ENCODE measurements at regions not wholly inside any gene's neighbourhood (a gene's known extent, or its start where the extent isn't known, plus 50 kb on each side); places are given as distances from the start of the nearest gene placed in this dataset.
"Not testable (repeated sequence)": the region's sequence is repeated elsewhere in the genome, so short reads cannot be mapped to it uniquely, and the experiment has no call there.

GRCh38 chr2:18959200-18959599, 369.8 kb upstream of the NT5C1B start:
- Mint-ChIP-seq H3K27ac (no peak overlapping the region), H3K36me3 (no peaks in the 10 kb centered on the region)
- no peak for ATAC-seq (replicated peaks)

GRCh38 chr2:18957909-18958308, 368.5 kb upstream of the NT5C1B start:
- H3K9me3 Mint-ChIP-seq = peaks cover 6 to 8% of the 10 kb centered on the region in 2 donors
- ATAC-seq (replicated peaks) (no peak), DNase-seq (no peak)
- H3K27ac Mint-ChIP-seq = no peak overlapping the region
- no peaks in the 10 kb centered on the region for H3K36me3 Mint-ChIP-seq
- no peak overlapping the region for H3K4me3 Mint-ChIP-seq
- no peaks in the 10 kb centered on the region for H3K4me1 Mint-ChIP-seq
- H3K27me3 Mint-ChIP-seq = peaks cover 0 to 4% of the 10 kb centered on the region in 2 donors

More at GRCh38 chr2:18959200-18959599, 369.8 kb upstream of the NT5C1B start:
- Mint-ChIP-seq H3K4me3 (no peak overlapping the region), H3K4me1 (no peaks in the 10 kb centered on the region), H3K27me3 (peaks cover 0 to 4% of the 10 kb centered on the region in 2 donors), H3K9me3 (peaks cover 12 to 13% of the 10 kb centered on the region in 2 donors)
- no peak for DNase-seq

GRCh38 chr2:18950361-18950851, 361.0 kb upstream of the NT5C1B start:
- H3K9me3 Mint-ChIP-seq = peaks cover 4 to 8% of the 10 kb centered on the region in 2 donors

DNA sequence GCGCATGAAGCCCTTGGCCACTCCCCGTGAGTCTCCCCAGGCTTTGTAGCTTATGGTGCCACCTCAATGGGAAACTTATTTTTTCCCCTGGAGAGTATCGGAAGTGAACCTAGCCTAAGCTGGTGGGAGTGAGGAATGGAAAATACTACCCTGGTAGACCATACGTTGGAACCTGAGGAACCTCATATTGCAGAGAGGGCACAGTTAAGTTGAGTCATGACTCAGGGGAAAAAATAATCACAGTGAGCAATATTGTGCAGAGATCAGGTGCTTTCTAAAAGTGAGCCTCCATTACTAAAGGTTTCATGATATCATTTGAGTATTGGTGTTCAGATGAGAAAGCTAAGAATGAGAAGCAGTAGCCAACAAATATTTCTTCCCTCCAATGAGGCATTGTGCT, 360.5 kb upstream of the NT5C1B start:
- Mint-ChIP-seq H3K27me3 (no peaks in the 10 kb centered on the region), H3K4me3 (no peak overlapping the region), H3K27ac (no peak overlapping the region), H3K36me3 (no peaks in the 10 kb centered on the region), H3K9me3 (peaks cover 2 to 3% of the 10 kb centered on the region in 2 donors), H3K4me1 (no peaks in the 10 kb centered on the region)
- DNase-seq (no peak), ATAC-seq (replicated peaks) (no peak)

More at GRCh38 chr2:18950361-18950851, 361.0 kb upstream of the NT5C1B start:
- Mint-ChIP-seq H3K27me3 (no peaks in the 10 kb centered on the region), H3K4me3 (no peak overlapping the region), H3K27ac (no peak overlapping the region), H3K36me3 (no peaks in the 10 kb centered on the region), H3K4me1 (no peaks in the 10 kb centered on the region)
- no peak for DNase-seq
- ATAC-seq (replicated peaks) = no peak

DNA sequence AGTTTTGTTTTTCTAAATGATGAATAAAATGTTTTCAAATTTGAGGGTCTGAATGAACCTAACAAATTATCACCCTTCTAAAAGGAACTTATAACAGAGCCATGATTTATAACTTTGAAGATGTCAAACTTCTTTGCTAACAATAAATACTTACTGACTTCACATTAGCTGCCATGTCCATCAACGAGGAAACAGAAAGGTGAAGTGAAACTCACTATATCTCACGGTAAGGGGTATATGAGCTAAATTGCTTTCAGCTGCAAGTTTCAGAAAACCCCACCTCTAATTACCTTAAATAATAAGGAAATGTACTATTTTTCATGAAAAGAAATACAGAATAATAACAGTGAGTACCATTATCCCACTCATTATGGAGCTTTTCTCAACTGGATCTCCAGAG, 350.8 kb upstream of the NT5C1B start:
- DNase-seq (no peak), ATAC-seq (replicated peaks) (peak; percentile 51 to 74)
- H3K27ac Mint-ChIP-seq = no peak overlapping the region
- H3K4me3 Mint-ChIP-seq = no peak overlapping the region
- H3K27me3 Mint-ChIP-seq = no peaks in the 10 kb centered on the region
- peaks cover 0 to 2% of the 10 kb centered on the region in 2 donors for H3K4me1 Mint-ChIP-seq
- H3K9me3 Mint-ChIP-seq = no peaks in the 10 kb centered on the region
- H3K36me3 Mint-ChIP-seq = no peaks in the 10 kb centered on the region

DNA sequence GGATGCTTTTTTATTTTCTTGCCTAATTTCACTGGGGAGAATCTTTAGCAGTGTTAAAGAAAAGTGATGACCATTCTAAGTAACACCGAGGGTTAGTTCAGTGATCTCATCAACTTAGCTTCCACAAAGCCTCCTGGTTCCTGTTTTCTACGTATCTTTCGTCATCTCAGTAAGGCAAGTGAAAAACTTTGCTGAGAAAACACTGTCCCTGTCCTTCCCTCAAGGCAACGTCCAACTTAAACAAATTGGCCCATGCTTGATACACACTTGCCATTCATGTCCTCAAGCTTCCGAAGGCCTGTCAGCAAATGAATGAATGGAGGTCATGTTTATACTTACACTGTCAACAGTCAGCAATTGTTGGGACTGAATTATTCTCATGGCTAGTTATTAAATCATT, 350.4 kb upstream of the NT5C1B start:
- H3K4me3 Mint-ChIP-seq; ATAC-seq (replicated peaks); H3K36me3 Mint-ChIP-seq; H3K4me1 Mint-ChIP-seq; DNase-seq; H3K27me3 Mint-ChIP-seq; H3K27ac Mint-ChIP-seq; H3K9me3 Mint-ChIP-seq: not testable (repeated sequence)

DNA sequence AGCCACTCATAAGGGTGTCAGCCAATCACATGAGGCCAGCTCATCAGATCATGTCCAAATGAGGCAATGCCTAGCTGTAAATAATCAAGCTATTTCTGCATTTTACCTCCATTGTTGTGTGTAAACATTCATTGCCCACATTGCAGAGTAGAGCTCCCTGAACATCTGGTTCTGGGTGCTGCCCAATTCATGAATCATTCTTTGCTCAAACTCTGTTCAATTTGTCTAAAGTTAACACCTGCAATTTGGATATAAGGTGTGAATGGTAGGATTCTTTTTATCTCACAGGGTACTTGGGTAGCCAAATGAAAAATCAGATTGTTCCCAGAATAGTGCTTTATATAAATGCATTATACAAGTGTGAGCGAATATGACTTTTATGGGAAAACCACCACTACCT, 345.5 kb upstream of the NT5C1B start:
- no peaks in the 10 kb centered on the region for H3K27me3 Mint-ChIP-seq
- peaks cover 0 to 2% of the 10 kb centered on the region in 2 donors for H3K4me1 Mint-ChIP-seq
- no peak overlapping the region for H3K4me3 Mint-ChIP-seq
- DNase-seq = no peak
- H3K36me3 Mint-ChIP-seq = no peaks in the 10 kb centered on the region
- no peaks in the 10 kb centered on the region for H3K9me3 Mint-ChIP-seq
- ATAC-seq (replicated peaks) = no peak
- H3K27ac Mint-ChIP-seq = no peak overlapping the region

DNA sequence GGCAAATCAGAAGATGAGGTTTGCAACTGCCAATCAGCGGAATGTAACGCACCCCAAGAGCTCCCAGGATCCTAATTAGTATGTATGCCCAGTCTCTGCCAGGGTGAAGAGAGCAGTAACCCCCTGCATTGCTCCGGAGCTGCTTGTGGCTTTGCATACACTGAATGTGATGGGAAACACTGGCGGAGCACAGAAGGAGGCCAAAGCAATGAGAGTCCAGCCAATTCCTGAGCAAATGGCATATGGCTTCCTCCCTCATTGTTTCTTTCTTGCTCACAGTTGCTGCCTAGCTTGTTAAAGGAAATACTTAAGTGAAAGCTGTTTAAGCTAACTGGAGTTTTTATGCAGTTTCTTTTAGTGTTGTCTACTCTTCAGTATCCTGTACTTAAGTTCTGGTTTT, 343.5 kb upstream of the NT5C1B start:
- Mint-ChIP-seq H3K36me3 (no peaks in the 10 kb centered on the region), H3K4me3 (no peak overlapping the region), H3K4me1 (no peaks in the 10 kb centered on the region), H3K9me3 (no peaks in the 10 kb centered on the region), H3K27me3 (no peaks in the 10 kb centered on the region), H3K27ac (no peak overlapping the region)
- DNase-seq (no peak), ATAC-seq (replicated peaks) (no peak)

DNA sequence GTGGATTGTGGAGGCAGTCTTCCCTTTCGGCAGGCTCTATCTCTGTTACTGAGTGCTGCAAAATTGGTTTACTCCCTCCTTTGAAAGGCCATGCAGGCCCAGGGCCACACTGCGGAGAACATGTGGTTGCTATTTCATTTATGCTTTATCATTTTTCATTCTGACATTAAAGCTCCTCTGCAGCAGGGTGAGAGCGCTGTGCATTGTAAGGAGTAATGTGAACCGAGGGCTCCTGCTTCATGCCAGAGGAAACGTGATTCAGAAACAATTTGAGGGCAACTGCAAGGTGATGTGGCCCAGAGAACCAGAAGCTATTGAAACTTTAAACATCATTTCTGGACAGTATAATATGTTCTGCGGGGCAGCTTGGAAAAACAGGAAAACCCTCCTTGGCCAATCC, 341.6 kb upstream of the NT5C1B start:
- Mint-ChIP-seq H3K4me3 (no peak overlapping the region), H3K9me3 (peaks cover 1 to 4% of the 10 kb centered on the region in 2 donors), H3K27ac (no peak overlapping the region), H3K27me3 (no peaks in the 10 kb centered on the region), H3K36me3 (peaks cover 1 to 4% of the 10 kb centered on the region in 2 donors), H3K4me1 (no peaks in the 10 kb centered on the region)
- no peak for ATAC-seq (replicated peaks)
- DNase-seq = no peak

GRCh38 chr2:18927525-18928232, 338.3 kb upstream of the NT5C1B start:
- Mint-ChIP-seq H3K36me3 (peaks cover 1 to 7% of the 10 kb centered on the region in 2 donors), H3K4me1 (no peaks in the 10 kb centered on the region), H3K27me3 (no peaks in the 10 kb centered on the region), H3K27ac (no peak overlapping the region), H3K9me3 (peaks cover 4 to 6% of the 10 kb centered on the region in 2 donors), H3K4me3 (no peak overlapping the region)
- DNase-seq = no peak
- ATAC-seq (replicated peaks) = no peak

- Mint-ChIP-seq H3K27me3 (no peaks in the 10 kb centered on the region), H3K9me3 (peaks cover 4 to 6% of the 10 kb centered on the region in 2 donors), H3K27ac (no peak overlapping the region), H3K36me3 (peaks cover 3 to 7% of the 10 kb centered on the region in 2 donors), H3K4me1 (no peaks in the 10 kb centered on the region), H3K4me3 (no peak overlapping the region)
- ATAC-seq (replicated peaks) = no peak
- DNase-seq = no peak
Measured at GRCh38 chr2:18926631-18927524, 337.5 kb upstream of the NT5C1B start.

DNA sequence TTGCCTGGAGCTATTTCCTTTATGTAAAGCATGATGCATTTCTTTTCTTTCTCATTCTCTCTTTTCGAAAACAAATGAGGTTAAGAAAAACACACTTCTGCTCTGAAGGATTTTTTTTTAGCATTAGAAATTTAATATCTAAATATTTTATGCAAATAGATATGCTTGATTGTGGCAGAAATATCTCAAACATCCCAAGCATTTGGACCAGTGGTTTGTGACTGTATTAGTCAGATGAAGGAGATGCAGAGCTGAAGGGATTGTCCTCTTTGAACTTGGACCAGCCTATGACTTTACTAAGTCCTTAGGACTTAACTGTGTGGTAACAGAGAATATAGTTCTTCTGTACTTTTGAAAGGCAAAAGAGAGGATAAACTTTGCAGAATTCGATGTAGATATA, 335.9 kb upstream of the NT5C1B start:
- Mint-ChIP-seq H3K4me1 (no peaks in the 10 kb centered on the region), H3K36me3 (peaks cover 3 to 7% of the 10 kb centered on the region in 2 donors)
- no peak for ATAC-seq (replicated peaks)

GRCh38 chr2:18924886-18925285, 335.5 kb upstream of the NT5C1B start:
- no peak overlapping the region for H3K27ac Mint-ChIP-seq
- peaks cover 4 to 6% of the 10 kb centered on the region in 2 donors for H3K9me3 Mint-ChIP-seq
- H3K27me3 Mint-ChIP-seq = no peaks in the 10 kb centered on the region
- H3K36me3 Mint-ChIP-seq = peaks cover 3 to 7% of the 10 kb centered on the region in 2 donors
- H3K4me1 Mint-ChIP-seq = no peaks in the 10 kb centered on the region
- ATAC-seq (replicated peaks) = no peak
- no peak overlapping the region for H3K4me3 Mint-ChIP-seq
- DNase-seq = no peak

More for the DNA sequence above, 335.9 kb upstream of the NT5C1B start:
- H3K27ac Mint-ChIP-seq = no peak overlapping the region
- no peak overlapping the region for H3K4me3 Mint-ChIP-seq
- no peaks in the 10 kb centered on the region for H3K27me3 Mint-ChIP-seq
- DNase-seq = no peak
- H3K9me3 Mint-ChIP-seq = peaks cover 4 to 6% of the 10 kb centered on the region in 2 donors

DNA sequence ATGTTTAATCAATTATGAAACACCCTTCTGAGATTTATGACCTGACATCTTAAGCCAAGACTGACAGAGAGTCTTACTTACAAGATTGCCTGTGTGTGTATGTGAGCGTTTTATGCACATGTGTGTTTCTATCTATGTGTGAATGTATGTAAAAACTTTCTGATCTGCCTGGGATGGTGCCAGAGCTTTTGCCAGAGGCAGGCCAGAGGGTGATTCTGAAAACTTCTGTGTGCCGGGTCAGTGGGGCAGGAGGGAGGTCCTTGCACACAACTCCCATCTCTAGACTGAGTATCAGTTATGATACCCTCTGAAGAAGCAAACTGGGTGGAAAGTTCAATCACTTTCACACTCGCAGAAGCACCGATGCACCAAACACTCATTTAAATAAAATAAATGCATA, 335.0 kb upstream of the NT5C1B start:
- Mint-ChIP-seq H3K27me3 (no peaks in the 10 kb centered on the region), H3K27ac (no peak overlapping the region), H3K9me3 (peaks cover 4 to 6% of the 10 kb centered on the region in 2 donors), H3K4me3 (no peak overlapping the region), H3K4me1 (no peaks in the 10 kb centered on the region), H3K36me3 (peaks cover 3 to 7% of the 10 kb centered on the region in 2 donors)
- no peak for DNase-seq
- ATAC-seq (replicated peaks) = no peak
